Smooth muscle cell (in vitro differentiated cells): ENCODE measurements at regions not wholly inside any gene's neighbourhood (a gene's known extent, or its start where the extent isn't known, plus 50 kb on each side); places are given as distances from the start of the nearest gene placed in this dataset.

Source experiments
- DNase-seq: peaks from one replicate; lab custom pipeline; 2025; ENCODE audit not compliant: unreplicated experiment; lab: John Stamatoyannopoulos, UW
- H2AFZ ChIP-seq: fragments of 200-600 bp; sonication (generic); 2 replicates; pipeline ENCODE4 v1.6.0; 2016; ENCODE audit warnings: antibody characterized with exemption, low read depth, mild to moderate bottlenecking
- H3F3A ChIP-seq: fragments of 200-600 bp; sonication (generic); 2 replicates; pipeline ENCODE4 v1.6.0; 2017; ENCODE audit warnings: antibody characterized with exemption, low read depth
- H3K27ac ChIP-seq: fragments of 200-600 bp; sonication (generic); 2 replicates; pipeline ENCODE4 v1.5.1; 2016; ENCODE audit warnings: low read depth, mild to moderate bottlenecking
- H3K27me3 ChIP-seq: fragments of 200-600 bp; sonication (generic); 2 replicates; pipeline ENCODE4 v1.6.1; 2016; ENCODE audit warnings: low read depth, mild to moderate bottlenecking
- H3K36me3 ChIP-seq: fragments of 200-600 bp; sonication (generic); 2 replicates; pipeline ENCODE4 v1.5.1; 2016; ENCODE audit warnings: low read depth
- H3K4me1 ChIP-seq: fragments of 200-600 bp; sonication (generic); 2 replicates; pipeline ENCODE4 v1.5.1; 2016; ENCODE audit warnings: low read depth
- H3K4me2 ChIP-seq: fragments of 200-600 bp; sonication (generic); 2 replicates; pipeline ENCODE4 v1.6.0; 2016; ENCODE audit warnings: mild to moderate bottlenecking
- H3K4me3 ChIP-seq: fragments of 200-600 bp; sonication (generic); 2 replicates; pipeline ENCODE4 v1.5.1; 2016; ENCODE audit warnings: mild to moderate bottlenecking
- H3K79me2 ChIP-seq: fragments of 200-600 bp; sonication (generic); 2 replicates; pipeline ENCODE4 v1.6.0; 2016; ENCODE audit warnings: low read depth, mild to moderate bottlenecking
- H3K9ac ChIP-seq: fragments of 200-600 bp; sonication (generic); 2 replicates; pipeline ENCODE4 v1.6.0; 2016; ENCODE audit warnings: low read depth
- H3K9me3 ChIP-seq: fragments of 200-600 bp; sonication (generic); replicated peaks from 2 replicates; pipeline ENCODE4 v1.5.1; 2016; ENCODE audit warnings: low read depth
- H4K20me1 ChIP-seq: fragments of 200-600 bp; sonication (generic); 2 replicates; pipeline ENCODE4 v1.6.0; 2016; ENCODE audit warnings: low read depth
- CTCF ChIP-seq: fragments of 200-600 bp; sonication (generic); IDR thresholded peaks from 2 replicates; pipeline ENCODE4 v1.5.1; 2017; ENCODE audit warnings: borderline replicate concordance, mild to moderate bottlenecking, antibody characterized with exemption; ENCODE audit not compliant: insufficient read depth, poor library complexity, severe bottlenecking
- WGBS: methylation state at CpG from one replicate; pipeline ENCODE4 v1.1.7; 2016; ENCODE audit warnings: low lambda C conversion rate; 5-methylcytosine and 5-hydroxymethylcytosine counted together

DNA sequence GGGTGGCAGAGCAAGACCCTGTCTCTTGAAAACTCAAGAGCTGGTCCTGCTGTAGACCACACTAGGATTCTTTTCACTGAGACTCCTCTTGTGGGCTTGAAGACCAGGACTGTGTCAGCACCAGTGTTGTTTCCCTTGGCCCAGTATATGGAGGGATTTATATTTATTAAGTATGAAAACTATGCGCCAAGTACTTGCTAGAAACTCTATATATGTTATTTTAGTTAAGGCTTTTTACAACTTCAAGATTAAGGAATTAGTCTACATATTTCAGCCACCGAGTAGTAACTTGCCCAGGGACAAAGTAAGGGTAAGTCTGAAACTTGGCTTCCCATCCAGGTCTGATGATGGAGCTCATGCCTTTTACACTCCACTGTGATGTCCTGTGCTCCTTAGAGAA lies 488.4 kb downstream of the PCNX1 start:
- Histone ChIP-seq H3K4me2 (no peak overlapping the region), H3K9ac (no peak overlapping the region)

DNA sequence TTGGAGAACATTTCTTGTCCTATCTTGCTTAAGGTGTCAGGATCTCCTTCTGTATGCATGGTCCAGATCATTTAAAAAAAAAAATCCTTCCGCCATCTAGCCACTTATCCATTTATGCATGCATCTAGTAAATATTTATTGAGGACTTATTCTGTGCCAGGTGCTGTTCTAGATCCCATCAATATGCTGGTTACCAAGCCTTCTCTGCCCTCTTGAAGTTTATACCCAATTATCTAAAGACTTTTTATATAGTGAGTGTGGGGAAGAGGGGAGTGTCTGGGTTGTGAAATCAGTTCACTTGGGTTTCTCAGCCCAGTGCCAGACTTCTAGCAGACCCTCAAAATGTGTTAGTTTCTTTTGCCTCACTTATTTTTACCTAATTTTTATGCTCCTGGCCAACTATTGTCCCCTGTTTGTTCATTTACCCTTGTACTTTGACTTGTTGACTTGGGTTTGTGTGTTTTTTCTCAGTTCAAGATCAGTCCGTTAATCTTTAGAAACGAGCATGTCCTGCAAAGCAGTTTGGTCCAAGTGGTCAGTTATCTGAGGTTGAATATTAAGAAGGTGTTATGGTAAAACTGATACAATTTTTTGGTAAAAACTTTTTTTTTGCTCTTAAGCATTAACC lies 488.9 kb downstream of the PCNX1 start:
- Histone ChIP-seq H4K20me1 (peaks cover 98% of the 10 kb centered on the region), H3K9me3 (no peaks in the 10 kb centered on the region), H3K4me3 (no peak overlapping the region), H3K9ac (no peak overlapping the region), H3K79me2 (peaks cover 96% of the 10 kb centered on the region), H3K4me2 (no peak overlapping the region), H3K36me3 (no peaks in the 10 kb centered on the region), H2AFZ (no peak overlapping the region), H3K4me1 (peaks cover 5% of the 10 kb centered on the region), H3K27me3 (no peaks in the 10 kb centered on the region), H3F3A (no peaks in the 10 kb centered on the region), H3K27ac (no peak overlapping the region)
- no peak for TF ChIP-seq CTCF
- WGBS: 92% methylated on average over 3 of the region's 3 CpGs
- no peak for DNase-seq

More for the DNA sequence above, 488.4 kb downstream of the PCNX1 start:
- Histone ChIP-seq H3K27ac (no peak overlapping the region), H3K36me3 (no peaks in the 10 kb centered on the region), H3K4me3 (no peak overlapping the region), H4K20me1 (peaks cover 98% of the 10 kb centered on the region), H3K9me3 (no peaks in the 10 kb centered on the region), H2AFZ (no peak overlapping the region), H3K27me3 (no peaks in the 10 kb centered on the region), H3K4me1 (peaks cover 1% of the 10 kb centered on the region), H3F3A (no peaks in the 10 kb centered on the region), H3K79me2 (peaks cover 94% of the 10 kb centered on the region)
- no peak for DNase-seq
- TF ChIP-seq CTCF: no peak
- 69% methylated on average over 2 of the region's 2 CpGs for WGBS

DNA sequence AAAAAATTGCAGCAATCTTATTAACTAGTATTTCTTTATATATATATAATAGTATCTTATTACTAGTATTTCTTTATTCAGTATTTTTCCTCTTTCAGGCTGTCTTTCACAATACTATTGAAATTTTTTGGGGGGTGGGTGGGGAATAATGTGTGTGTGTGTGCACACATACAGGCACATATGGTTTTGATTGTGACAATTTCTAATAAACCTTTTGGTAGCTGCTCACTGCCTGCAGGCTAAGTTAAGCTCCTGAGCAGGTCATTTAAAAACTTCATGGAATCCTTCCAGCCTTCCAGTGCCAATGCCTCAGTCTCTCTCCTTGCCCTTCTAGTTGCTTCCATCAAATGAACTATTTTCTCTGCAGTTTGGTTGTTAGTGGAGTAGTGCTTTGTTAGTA lies 490.1 kb downstream of the PCNX1 start:
- Histone ChIP-seq H3K4me1 (peaks cover 9% of the 10 kb centered on the region), H3F3A (peaks cover 7% of the 10 kb centered on the region), H3K9ac (no peak overlapping the region), H4K20me1 (peaks cover 96% of the 10 kb centered on the region), H3K4me3 (no peak overlapping the region), H3K27me3 (no peaks in the 10 kb centered on the region), H3K4me2 (no peak overlapping the region), H2AFZ (no peak overlapping the region), H3K79me2 (peaks cover 95% of the 10 kb centered on the region), H3K36me3 (no peaks in the 10 kb centered on the region), H3K9me3 (no peaks in the 10 kb centered on the region), H3K27ac (no peak overlapping the region)
- no peak for DNase-seq
- TF ChIP-seq CTCF: no peak

- Histone ChIP-seq H3K79me2 (peaks cover 91% of the 10 kb centered on the region), H3K4me1 (peaks cover 9% of the 10 kb centered on the region), H3K9ac (no peak overlapping the region), H2AFZ (no peak overlapping the region), H3K9me3 (no peaks in the 10 kb centered on the region), H3K27me3 (no peaks in the 10 kb centered on the region), H3K36me3 (no peaks in the 10 kb centered on the region), H3K4me2 (no peak overlapping the region), H3F3A (peaks cover 7% of the 10 kb centered on the region), H3K27ac (no peak overlapping the region), H3K4me3 (no peak overlapping the region), H4K20me1 (peaks cover 96% of the 10 kb centered on the region)
- TF ChIP-seq CTCF: no peak
- WGBS: 92% methylated on average over 3 of the region's 3 CpGs
- DNase-seq: no peak
Measured at GRCh38 chr14:71398450-71398849, 491.2 kb downstream of the PCNX1 start.
